ENCODE measurements at regions not wholly inside any gene's neighbourhood (a gene's known extent, or its start where the extent isn't known, plus 50 kb on each side); places are given as distances from the start of the nearest gene placed in this dataset.

- Histone ChIP-seq H2BK15ac (ENCODE audit: low read depth, low read length) (no peak overlapping the region), H2BK5ac (ENCODE audit: low read depth, low read length, poor library complexity, severe bottlenecking) (no peak overlapping the region), H3K4ac (ENCODE audit: low read depth, low read length) (no peak overlapping the region), H3K18ac (ENCODE audit: low read depth, low read length) (no peak overlapping the region), H3K36me3 (ENCODE audit: control insufficient read depth, insufficient read depth, low read length) (no peaks in the 10 kb centered on the region), H3K27me3 (ENCODE audit: control insufficient read depth, insufficient read depth, low read length) (peaks cover 18% of the 10 kb centered on the region), H2AFZ (replicated peaks; ENCODE audit: low read length, poor library complexity) (no peak overlapping the region), H4K91ac (ENCODE audit: insufficient read depth, low read depth, low read length) (no peak overlapping the region), H3K23ac (ENCODE audit: low read depth, low read length) (no peak overlapping the region), H3K14ac (replicated peaks; ENCODE audit: low read depth, low read length) (no peak overlapping the region), H3K9ac (ENCODE audit: low read depth, low read length) (no peak overlapping the region), H3K4me1 (ENCODE audit: control insufficient read depth, insufficient read depth, low read length) (no peaks in the 10 kb centered on the region), H4K8ac (ENCODE audit: low read depth in 2 of 2, low read length in 2 of 2) (no peak overlapping the region), H2BK120ac (ENCODE audit: low read depth, low read length) (no peak overlapping the region), H3K27ac (ENCODE audit: insufficient read depth, low read length) (no peak overlapping the region), H3K9me3 (ENCODE audit: control insufficient read depth, insufficient read depth, low read length) (no peaks in the 10 kb centered on the region), H3K56ac (ENCODE audit: extremely low read depth, insufficient read depth, low read length) (no peak overlapping the region), H4K20me1 (ENCODE audit: insufficient read depth, low read length) (no peaks in the 10 kb centered on the region), H3K4me3 (ENCODE audit: insufficient read depth, low read depth, low read length) (no peak overlapping the region), H3K79me1 (ENCODE audit: low read depth in 1 of 2, low read length in 2 of 2) (no peaks in the 10 kb centered on the region), H2AK9ac (replicated peaks; ENCODE audit: low read depth, low read length, poor library complexity) (no peak overlapping the region), H4K5ac (ENCODE audit: low read depth, low read length) (no peak overlapping the region), H2BK20ac (ENCODE audit: low read depth, low read length) (no peak overlapping the region), H3K9me1 (ENCODE audit: insufficient read depth, low read length) (no peaks in the 10 kb centered on the region), H3K4me2 (ENCODE audit: low read depth, low read length) (no peak overlapping the region), H2AK5ac (ENCODE audit: low read depth, low read length) (no peak overlapping the region)
- POLR2A ChIA-PET (ENCODE audit: unreplicated experiment): no interaction called here
- dilution Hi-C loops (cut with HindIII; ENCODE audit: low sequenced_read_pairs, unreplicated experiment) (no loop called here), intact Hi-C loops (cut with micrococcal nuclease) (no loop called here), in situ Hi-C loops (cut with MboI; ENCODE audit: low sequenced_read_pairs) (no loop called here)
- TF ChIP-seq FOS (IDR thresholded peaks at IDR 0.05; ENCODE audit: low read depth, low read length) (no peak), RFX5 (IDR thresholded peaks at IDR 0.05; ENCODE audit: low read depth, low read length) (no peak), NFE2L2 (IDR thresholded peaks at IDR 0.05; ENCODE audit: low read depth, low read length) (no peak)
- DNase-seq (no peak), ATAC-seq (ENCODE audit: low read depth) (no peak)
- CTCF ChIA-PET: no interaction called here
- 20% methylated on average over 1 of the region's 1 CpG; no CpG with 5 or more reads in 1 of the 2 experiments for WGBS, 2 experiments (ENCODE audit: extremely low coverage in 2 of 2, insufficient read length in 1 of 2)
- no TSS peak for BruUV-seq (replicated peaks)
Measured at GRCh38 chrX:39462835-39463234, 634.9 kb downstream of the BCOR start.

All from IMR-90 (cell line).